Peyer's patch (tissue), 4 donors: ENCODE measurements at regions not wholly inside any gene's neighbourhood (a gene's known extent, or its start where the extent isn't known, plus 50 kb on each side); places are given as distances from the start of the nearest gene placed in this dataset.

Source experiments
- DNase-seq, 3 donors: peaks; one replicate each; pipeline ENCODE4 v3.0.0-alpha.2; 2017 to 2019
- H3K27ac ChIP-seq, 4 donors: fragments of 200-600 bp; sonication (generic); one replicate each; pipeline ENCODE4 v1.5.1; 2016 to 2019
- H3K27me3 ChIP-seq, 2 donors: fragments of 200-600 bp; sonication (generic); one replicate each; pipeline ENCODE4 v1.5.1; 2019
- H3K36me3 ChIP-seq, 3 donors: fragments of 200-600 bp; sonication (generic); one replicate each; pipeline ENCODE4 v1.5.1; 2016 to 2019
- H3K4me1 ChIP-seq, 4 donors: fragments of 200-600 bp; sonication (generic); one replicate each; pipeline ENCODE4 v1.5.1; 2016 to 2019
- H3K4me3 ChIP-seq, 4 donors: fragments of 200-600 bp; sonication (generic); 1 replicate in 3 of 4; 2 replicates in 1 of 4; pipeline ENCODE4 v1.5.1; 2016 to 2019; ENCODE audit warnings: mild to moderate bottlenecking in 1 of 4
- H3K9me3 ChIP-seq, 4 donors: fragments of 200-600 bp; sonication (generic); one replicate each; pipeline ENCODE4 v1.5.1; 2016 to 2019; ENCODE audit warnings: mild to moderate bottlenecking in 1 of 4
- CTCF ChIP-seq, 6 experiments: fragments of 450-650 bp in 4 of 6; fragments of 200-600 bp in 2 of 6; sonication (generic) in 1 of 6; IDR thresholded peaks; one replicate each; pipeline ENCODE4 v1.5.1; 2017 to 2019; ENCODE audit warnings: antibody characterized with exemption in 6 of 6, mild to moderate bottlenecking in 3 of 6, moderate library complexity in 1 of 6
- POLR2A ChIP-seq, 2 donors: fragments of 450-650 bp; IDR thresholded peaks; one replicate each; pipeline ENCODE4 v1.5.1; 2017; ENCODE audit warnings: antibody characterized with exemption in 2 of 2, mild to moderate bottlenecking in 2 of 2, moderate library complexity in 2 of 2

- Histone ChIP-seq H3K36me3 (no peaks in the 10 kb centered on the region), H3K4me3 (no peak overlapping the region), H3K27ac (no peak overlapping the region), H3K9me3 (no peaks in the 10 kb centered on the region), H3K27me3 (no peaks in the 10 kb centered on the region), H3K4me1 (no peaks in the 10 kb centered on the region)
- TF ChIP-seq CTCF (IDR thresholded peaks at IDR 0.05) = no peak
- DNase-seq = no peak
Observed at GRCh38 chr18:73577365-73577764, 570.3 kb downstream of the FBXO15 start.

GRCh38 chr18:73563901-73564472 is 583.6 kb downstream of the FBXO15 start:
- no peak for TF ChIP-seq POLR2A (IDR thresholded peaks at IDR 0.05)
- no peak for TF ChIP-seq CTCF (IDR thresholded peaks at IDR 0.05)
- Histone ChIP-seq H3K4me3 (no peak overlapping the region), H3K36me3 (no peaks in the 10 kb centered on the region), H3K27ac (no peak overlapping the region), H3K9me3 (no peaks in the 10 kb centered on the region), H3K27me3 (no peaks in the 10 kb centered on the region), H3K4me1 (no peaks in the 10 kb centered on the region)
- no peak for DNase-seq

GRCh38 chr18:73563345-73563744 is 584.3 kb downstream of the FBXO15 start:
- DNase-seq = no peak
- no peaks in the 10 kb centered on the region for H3K27me3 ChIP-seq
- H3K4me3 ChIP-seq = no peak overlapping the region
- H3K27ac ChIP-seq = no peak overlapping the region
- TF ChIP-seq CTCF (IDR thresholded peaks at IDR 0.05) (no peak), POLR2A (IDR thresholded peaks at IDR 0.05) (no peak)
- no peaks in the 10 kb centered on the region for H3K36me3 ChIP-seq
- H3K4me1 ChIP-seq = no peaks in the 10 kb centered on the region
- no peaks in the 10 kb centered on the region for H3K9me3 ChIP-seq

- DNase-seq = no peak
- no peak for TF ChIP-seq CTCF (IDR thresholded peaks at IDR 0.05)
- no peak for TF ChIP-seq POLR2A (IDR thresholded peaks at IDR 0.05)
Observed at GRCh38 chr18:73556904-73557303, 590.7 kb downstream of the FBXO15 start.

GRCh38 chr18:73552171-73552570 is 595.5 kb downstream of the FBXO15 start:
- H3K27ac ChIP-seq = no peak overlapping the region
- no peaks in the 10 kb centered on the region for H3K36me3 ChIP-seq
- TF ChIP-seq CTCF (IDR thresholded peaks at IDR 0.05) (no peak), POLR2A (IDR thresholded peaks at IDR 0.05) (no peak)
- no peaks in the 10 kb centered on the region for H3K9me3 ChIP-seq
- no peak overlapping the region for H3K4me3 ChIP-seq
- no peaks in the 10 kb centered on the region for H3K4me1 ChIP-seq
- DNase-seq = no peak
- no peaks in the 10 kb centered on the region for H3K27me3 ChIP-seq

More at GRCh38 chr18:73556904-73557303, 590.7 kb downstream of the FBXO15 start:
- no peak overlapping the region for H3K4me3 ChIP-seq
- no peak overlapping the region for H3K27ac ChIP-seq
- H3K27me3 ChIP-seq = no peaks in the 10 kb centered on the region
- H3K4me1 ChIP-seq = no peaks in the 10 kb centered on the region
- no peaks in the 10 kb centered on the region for H3K36me3 ChIP-seq
- no peaks in the 10 kb centered on the region for H3K9me3 ChIP-seq

- no peaks in the 10 kb centered on the region for H3K4me1 ChIP-seq
- no peaks in the 10 kb centered on the region for H3K27me3 ChIP-seq
- TF ChIP-seq POLR2A (IDR thresholded peaks at IDR 0.05) = no peak
- TF ChIP-seq CTCF (IDR thresholded peaks at IDR 0.05) = no peak
- no peak overlapping the region for H3K4me3 ChIP-seq
- no peak overlapping the region for H3K27ac ChIP-seq
- H3K9me3 ChIP-seq = no peaks in the 10 kb centered on the region
- no peak for DNase-seq
- no peaks in the 10 kb centered on the region for H3K36me3 ChIP-seq
Observed at GRCh38 chr18:73551211-73551610, 596.4 kb downstream of the FBXO15 start.
